Dermis microvascular lymphatic vessel endothelial cell (primary cell): ENCODE measurements at regions not wholly inside any gene's neighbourhood (a gene's known extent, or its start where the extent isn't known, plus 50 kb on each side); places are given as distances from the start of the nearest gene placed in this dataset.
"Not testable (repeated sequence)": the region's sequence is repeated elsewhere in the genome, so short reads cannot be mapped to it uniquely, and the experiment has no call there.

Experiments used
- DNase-seq, 2 donors: peaks; one replicate each; pipeline versions ENCODE4 v3.0.0 to v3.0.0-alpha.2; 2010; ENCODE audit warnings: low read depth in 2 of 2

GRCh38 chr3:117814975-117815374 is 1105.4 kb downstream of the TUSC7 start:
- no peak for DNase-seq

- no peak for DNase-seq
Observed at GRCh38 chr3:117817103-117817502, 1107.5 kb downstream of the TUSC7 start.

- no peak for DNase-seq
Observed at GRCh38 chr3:117818592-117818991, 1109.0 kb downstream of the TUSC7 start.

- no peak for DNase-seq
Observed at GRCh38 chr3:117820658-117821299, 1111.2 kb downstream of the TUSC7 start.

GRCh38 chr3:117822416-117822815 is 1112.8 kb downstream of the TUSC7 start:
- DNase-seq: no peak

GRCh38 chr3:117836296-117836695 is 1126.7 kb downstream of the TUSC7 start:
- no peak for DNase-seq

- no peak for DNase-seq
Observed at GRCh38 chr3:117837391-117837790, 1127.8 kb downstream of the TUSC7 start.

GRCh38 chr3:117842086-117842485 is 1132.5 kb downstream of the TUSC7 start:
- no peak for DNase-seq

GRCh38 chr3:117843356-117843755 is 1133.8 kb downstream of the TUSC7 start:
- no peak for DNase-seq

- no peak for DNase-seq
Observed at GRCh38 chr3:117844676-117845075, 1135.1 kb downstream of the TUSC7 start.

GRCh38 chr3:117846238-117846637 is 1136.7 kb downstream of the TUSC7 start:
- DNase-seq: no peak

- DNase-seq: no peak
Observed at GRCh38 chr3:117848606-117849005, 1139.0 kb downstream of the TUSC7 start.

GRCh38 chr3:117853923-117854668 is 1144.5 kb downstream of the TUSC7 start:
- no peak for DNase-seq

- DNase-seq: no peak
Observed at GRCh38 chr3:117856354-117856753, 1146.8 kb downstream of the TUSC7 start.

GRCh38 chr3:117863146-117863545 is 1153.6 kb downstream of the TUSC7 start:
- no peak for DNase-seq

GRCh38 chr3:117865338-117865737 is 1155.8 kb downstream of the TUSC7 start:
- no peak for DNase-seq

- no peak for DNase-seq
Observed at GRCh38 chr3:117868766-117869165, 1159.2 kb downstream of the TUSC7 start.

GRCh38 chr3:117871934-117872333 is 1162.4 kb downstream of the TUSC7 start:
- DNase-seq: no peak

GRCh38 chr3:117872594-117873248 is 1161.9 kb downstream of the IGSF11 start:
- DNase-seq: not testable (repeated sequence)

- no peak for DNase-seq
Observed at GRCh38 chr3:117873249-117873600, 1161.4 kb downstream of the IGSF11 start.

GRCh38 chr3:117874028-117874690 is 1160.5 kb downstream of the IGSF11 start:
- no peak for DNase-seq
